Effector memory CD8-positive, alpha-beta T cell (primary cell): ENCODE measurements at regions not wholly inside any gene's neighbourhood (a gene's known extent, or its start where the extent isn't known, plus 50 kb on each side); places are given as distances from the start of the nearest gene placed in this dataset.
"Not testable (repeated sequence)": the region's sequence is repeated elsewhere in the genome, so short reads cannot be mapped to it uniquely, and the experiment has no call there.

Experiments used
- ATAC-seq: fragments of 150-1000 bp; cut with Tn5 transposase; replicated peaks from 2 replicates; pipeline ENCODE4 v1.10.0; 2021; ENCODE audit warnings: mild to moderate bottlenecking, moderate library complexity
- DNase-seq, 3 experiments: peaks; one replicate each; pipeline ENCODE4 v3.0.0; 2021
- H3K27ac Mint-ChIP-seq, 2 donors: one replicate each; pipeline ENCODE4 v1.8.0; 2022; ENCODE audit warnings: mild to moderate bottlenecking in 2 of 2, mixed read lengths in 2 of 2, moderate library complexity in 2 of 2
- H3K27me3 Mint-ChIP-seq, 2 donors: one replicate each; pipeline ENCODE4 v1.8.0; 2022; ENCODE audit warnings: mixed read lengths in 2 of 2
- H3K36me3 Mint-ChIP-seq: one replicate; pipeline ENCODE4 v1.8.0; 2022; ENCODE audit warnings: mild to moderate bottlenecking, moderate library complexity, mixed read lengths; ENCODE audit not compliant: insufficient read depth
- H3K4me1 Mint-ChIP-seq, 2 donors: one replicate each; pipeline ENCODE4 v1.8.0; 2022; ENCODE audit warnings: low read depth in 2 of 2, mixed read lengths in 2 of 2
- H3K4me3 Mint-ChIP-seq, 2 donors: one replicate each; pipeline ENCODE4 v1.8.0; 2022; ENCODE audit warnings: mild to moderate bottlenecking in 2 of 2, mixed read lengths in 2 of 2, moderate library complexity in 2 of 2
- H3K9me3 Mint-ChIP-seq, 2 donors: one replicate each; pipeline ENCODE4 v1.8.0; 2022; ENCODE audit warnings: mixed read lengths in 2 of 2

GRCh38 chr14:106750089-106750488, 1223.7 kb downstream of the TMEM121 start:
- H3K4me1 Mint-ChIP-seq: peaks cover 8 to 12% of the 10 kb centered on the region in 2 donors
- not testable (repeated sequence) for H3K36me3 Mint-ChIP-seq, H3K27me3 Mint-ChIP-seq, H3K9me3 Mint-ChIP-seq, H3K27ac Mint-ChIP-seq, DNase-seq
- peak overlapping the region; percentile 27 to 29 for H3K4me3 Mint-ChIP-seq
- ATAC-seq: peak; percentile 68

- not testable (repeated sequence) for H3K27me3 Mint-ChIP-seq, H3K4me3 Mint-ChIP-seq, H3K9me3 Mint-ChIP-seq, ATAC-seq, DNase-seq, H3K36me3 Mint-ChIP-seq, H3K4me1 Mint-ChIP-seq, H3K27ac Mint-ChIP-seq
Measured at GRCh38 chr14:106753751-106754150, 1227.4 kb downstream of the TMEM121 start.

- ATAC-seq, H3K4me1 Mint-ChIP-seq, H3K27ac Mint-ChIP-seq, H3K36me3 Mint-ChIP-seq, H3K27me3 Mint-ChIP-seq, H3K9me3 Mint-ChIP-seq, H3K4me3 Mint-ChIP-seq, DNase-seq: not testable (repeated sequence)
Measured at GRCh38 chr14:106757444-106757843, 1231.1 kb downstream of the TMEM121 start.

- not testable (repeated sequence) for H3K9me3 Mint-ChIP-seq, H3K27me3 Mint-ChIP-seq, H3K36me3 Mint-ChIP-seq
- peak overlapping the region in 1 of 2 donors; percentile 83 for H3K27ac Mint-ChIP-seq
- peak overlapping the region in 1 of 2 donors; percentile 41 for H3K4me3 Mint-ChIP-seq
- DNase-seq (peak; percentile 27 to 52 (median 29)), ATAC-seq (peak; percentile 75)
- peaks cover 21 to 22% of the 10 kb centered on the region in 2 donors for H3K4me1 Mint-ChIP-seq
Measured at GRCh38 chr14:106761886-106762816, 1235.8 kb downstream of the TMEM121 start.

- peak; percentile 73 for ATAC-seq
- H3K4me3 Mint-ChIP-seq: not testable (repeated sequence)
- peak in 2 of 3 experiments; percentile 15 to 21 for DNase-seq
Measured at GRCh38 chr14:106764968-106765369, 1238.6 kb downstream of the TMEM121 start.

GRCh38 chr14:106766145-106766544, 1239.8 kb downstream of the TMEM121 start:
- no peaks in the 10 kb centered on the region for H3K27me3 Mint-ChIP-seq
- peaks cover 31 to 36% of the 10 kb centered on the region in 2 donors for H3K4me1 Mint-ChIP-seq
- H3K36me3 Mint-ChIP-seq: no peaks in the 10 kb centered on the region
- H3K9me3 Mint-ChIP-seq: no peaks in the 10 kb centered on the region
- no peak for DNase-seq
- no peak for ATAC-seq
- peak overlapping the region in 1 of 2 donors; percentile 65 for H3K4me3 Mint-ChIP-seq
- H3K27ac Mint-ChIP-seq: no peak overlapping the region

More at GRCh38 chr14:106764968-106765369, 1238.6 kb downstream of the TMEM121 start:
- Mint-ChIP-seq H3K27ac (peak overlapping the region in 1 of 2 donors; percentile 35), H3K4me1 (peaks cover 27 to 29% of the 10 kb centered on the region in 2 donors)
- not testable (repeated sequence) for H3K9me3 Mint-ChIP-seq, H3K36me3 Mint-ChIP-seq, H3K27me3 Mint-ChIP-seq

- Mint-ChIP-seq H3K27ac (peak overlapping the region in 1 of 2 donors; percentile 29), H3K4me3 (peak overlapping the region; percentile 13 to 65), H3K4me1 (peaks cover 33 to 39% of the 10 kb centered on the region in 2 donors)
- H3K9me3 Mint-ChIP-seq, ATAC-seq, H3K27me3 Mint-ChIP-seq, H3K36me3 Mint-ChIP-seq: not testable (repeated sequence)
- peak; percentile 25 to 44 (median 27) for DNase-seq
Measured at GRCh38 chr14:106766551-106767277, 1240.3 kb downstream of the TMEM121 start.

GRCh38 chr14:106768230-106768629, 1241.8 kb downstream of the TMEM121 start:
- H3K27ac Mint-ChIP-seq, H3K4me3 Mint-ChIP-seq, DNase-seq, ATAC-seq, H3K27me3 Mint-ChIP-seq, H3K36me3 Mint-ChIP-seq, H3K9me3 Mint-ChIP-seq: not testable (repeated sequence)
- peaks cover 33 to 39% of the 10 kb centered on the region in 2 donors for H3K4me1 Mint-ChIP-seq

GRCh38 chr14:106768972-106769700, 1242.8 kb downstream of the TMEM121 start:
- peak overlapping the region in 1 of 2 donors; percentile 63 for H3K27ac Mint-ChIP-seq
- H3K36me3 Mint-ChIP-seq, H3K9me3 Mint-ChIP-seq, H3K27me3 Mint-ChIP-seq, ATAC-seq, DNase-seq, H3K4me3 Mint-ChIP-seq: not testable (repeated sequence)
- H3K4me1 Mint-ChIP-seq: peaks cover 33 to 40% of the 10 kb centered on the region in 2 donors

GRCh38 chr14:106770158-106770672, 1243.8 kb downstream of the TMEM121 start:
- H3K36me3 Mint-ChIP-seq, H3K9me3 Mint-ChIP-seq, DNase-seq, H3K27me3 Mint-ChIP-seq: not testable (repeated sequence)
- peak overlapping the region; percentile 63 to 66 for H3K27ac Mint-ChIP-seq
- H3K4me1 Mint-ChIP-seq: peaks cover 35 to 38% of the 10 kb centered on the region in 2 donors
- peak overlapping the region; percentile 40 to 63 for H3K4me3 Mint-ChIP-seq
- peak; percentile 88 for ATAC-seq

GRCh38 chr14:106774889-106775480, 1248.6 kb downstream of the TMEM121 start:
- Mint-ChIP-seq H3K27ac (peak overlapping the region; percentile 46), H3K4me1 (peaks cover 19 to 20% of the 10 kb centered on the region in 2 donors), H3K27me3 (peaks cover 0 to 11% of the 10 kb centered on the region in 2 donors), H3K4me3 (peak overlapping the region in 1 of 2 donors; percentile 53)
- DNase-seq (peak; percentile 86 to 88 (median 87)), ATAC-seq (peak; percentile 49)
- H3K9me3 Mint-ChIP-seq, H3K36me3 Mint-ChIP-seq: not testable (repeated sequence)

- ATAC-seq (no peak), DNase-seq (no peak)
- peaks cover 9 to 12% of the 10 kb centered on the region in 2 donors for H3K4me1 Mint-ChIP-seq
- H3K36me3 Mint-ChIP-seq: no peaks in the 10 kb centered on the region
- H3K9me3 Mint-ChIP-seq: no peaks in the 10 kb centered on the region
- no peak overlapping the region for H3K4me3 Mint-ChIP-seq
- peaks cover 0 to 11% of the 10 kb centered on the region in 2 donors for H3K27me3 Mint-ChIP-seq
- no peak overlapping the region for H3K27ac Mint-ChIP-seq
Measured at GRCh38 chr14:106776395-106776983, 1250.1 kb downstream of the TMEM121 start.
